ENCODE measurements at regions not wholly inside any gene's neighbourhood (a gene's known extent, or its start where the extent isn't known, plus 50 kb on each side); places are given as distances from the start of the nearest gene placed in this dataset.
A peak's percentile ranks its signal among the peaks of the same experiment; 100 is the strongest.

DNA sequence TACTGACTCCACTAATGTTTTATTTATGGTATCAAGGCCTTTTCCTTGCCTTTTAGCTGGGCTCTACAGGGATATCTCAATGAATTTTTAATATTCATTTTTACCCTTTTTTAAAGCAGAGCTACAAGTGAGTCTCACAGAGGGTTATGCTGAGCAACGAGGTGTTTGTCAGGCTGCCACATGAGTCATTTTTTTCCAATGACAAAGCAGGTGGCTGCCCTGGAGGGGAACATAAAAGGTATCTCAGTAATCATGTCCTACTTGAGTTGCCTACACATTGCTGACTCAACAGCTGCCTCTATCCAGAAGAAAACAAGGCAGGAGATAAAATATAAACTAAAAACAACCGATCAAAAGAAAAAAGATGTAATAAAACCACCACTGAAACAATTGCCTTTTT lies 1004.9 kb upstream of the POT1 start:
- H3K9me3 ChIP-seq (ENCODE audit: low read depth) = no peaks in the 10 kb centered on the region
- H3K4me1 ChIP-seq = no peaks in the 10 kb centered on the region
- H3K79me2 ChIP-seq (ENCODE audit: low read depth) = no peaks in the 10 kb centered on the region
- no peaks in the 10 kb centered on the region for H3K27me3 ChIP-seq
- H3K27ac Mint-ChIP-seq = no peak overlapping the region
- no peaks in the 10 kb centered on the region for H3K36me3 Mint-ChIP-seq
- no peaks in the 10 kb centered on the region for H3K36me3 ChIP-seq
- H4K20me1 ChIP-seq (ENCODE audit: low read depth) = no peaks in the 10 kb centered on the region
- no peaks in the 10 kb centered on the region for H3F3A ChIP-seq (ENCODE audit: low read depth)
- H3K9me3 Mint-ChIP-seq = peaks cover 8% of the 10 kb centered on the region
- H3K9ac ChIP-seq = no peak overlapping the region
- TF ChIP-seq, protein P1, sequence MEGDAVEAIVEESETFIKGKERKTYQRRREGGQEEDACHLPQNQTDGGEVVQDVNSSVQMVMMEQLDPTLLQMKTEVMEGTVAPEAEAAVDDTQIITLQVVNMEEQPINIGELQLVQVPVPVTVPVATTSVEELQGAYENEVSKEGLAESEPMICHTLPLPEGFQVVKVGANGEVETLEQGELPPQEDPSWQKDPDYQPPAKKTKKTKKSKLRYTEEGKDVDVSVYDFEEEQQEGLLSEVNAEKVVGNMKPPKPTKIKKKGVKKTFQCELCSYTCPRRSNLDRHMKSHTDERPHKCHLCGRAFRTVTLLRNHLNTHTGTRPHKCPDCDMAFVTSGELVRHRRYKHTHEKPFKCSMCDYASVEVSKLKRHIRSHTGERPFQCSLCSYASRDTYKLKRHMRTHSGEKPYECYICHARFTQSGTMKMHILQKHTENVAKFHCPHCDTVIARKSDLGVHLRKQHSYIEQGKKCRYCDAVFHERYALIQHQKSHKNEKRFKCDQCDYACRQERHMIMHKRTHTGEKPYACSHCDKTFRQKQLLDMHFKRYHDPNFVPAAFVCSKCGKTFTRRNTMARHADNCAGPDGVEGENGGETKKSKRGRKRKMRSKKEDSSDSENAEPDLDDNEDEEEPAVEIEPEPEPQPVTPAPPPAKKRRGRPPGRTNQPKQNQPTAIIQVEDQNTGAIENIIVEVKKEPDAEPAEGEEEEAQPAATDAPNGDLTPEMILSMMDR (IDR thresholded peaks at IDR 0.05) = no peak
- no peak for TF ChIP-seq EZH2 (IDR thresholded peaks at IDR 0.05)
- no peak for TF ChIP-seq EZH2phosphoT487 (IDR thresholded peaks at IDR 0.05)
- no peak for DNase-seq (ENCODE audit: low spot score)
- H3K4me1 Mint-ChIP-seq = no peaks in the 10 kb centered on the region
- no peak overlapping the region for H3K4me3 ChIP-seq
- H3K4me2 ChIP-seq = no peak overlapping the region
- H3K27me3 Mint-ChIP-seq (ENCODE audit: insufficient read depth, low read depth) = peaks cover 5% of the 10 kb centered on the region
- no peak overlapping the region for H2AFZ ChIP-seq (replicated peaks)
- no peak overlapping the region for H3K4me3 Mint-ChIP-seq
- H3K27ac ChIP-seq = no peak overlapping the region

DNA sequence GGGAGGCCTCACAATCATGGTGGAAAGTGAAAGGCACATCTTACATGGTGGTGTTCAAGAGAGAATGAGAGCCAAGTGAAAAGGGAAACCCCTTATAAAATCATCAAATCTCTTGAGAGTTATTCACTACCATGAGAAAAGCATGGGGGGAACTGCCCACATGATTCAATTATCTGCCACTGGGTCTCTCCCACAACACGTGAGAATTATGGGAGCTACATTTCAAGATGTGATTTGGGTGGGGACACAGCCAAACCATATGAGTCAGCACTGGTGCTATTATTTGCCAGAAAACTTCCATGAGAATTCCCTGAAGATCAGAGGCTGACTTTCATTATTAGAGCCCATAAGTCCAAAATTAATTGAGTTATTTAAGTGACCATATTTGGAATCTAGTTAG lies 1001.2 kb upstream of the POT1 start:
- no peaks in the 10 kb centered on the region for H3K36me3 Mint-ChIP-seq
- H3F3A ChIP-seq (ENCODE audit: low read depth) = no peaks in the 10 kb centered on the region
- no peaks in the 10 kb centered on the region for H3K27me3 ChIP-seq
- H3K79me2 ChIP-seq (ENCODE audit: low read depth) = no peaks in the 10 kb centered on the region
- no peak overlapping the region for H3K9ac ChIP-seq
- H3K4me2 ChIP-seq = no peak overlapping the region
- TF ChIP-seq, protein P1 (IDR thresholded peaks at IDR 0.05) = no peak
- TF ChIP-seq EZH2phosphoT487 (IDR thresholded peaks at IDR 0.05) (no peak), EZH2 (IDR thresholded peaks at IDR 0.05) (no peak)
- H3K4me3 ChIP-seq = no peak overlapping the region
- peaks cover 30% of the 10 kb centered on the region for H3K4me1 Mint-ChIP-seq
- H3K27ac Mint-ChIP-seq = no peak overlapping the region
- peaks cover 21% of the 10 kb centered on the region for H3K4me1 ChIP-seq
- no peaks in the 10 kb centered on the region for H4K20me1 ChIP-seq (ENCODE audit: low read depth)
- peaks cover 3% of the 10 kb centered on the region for H3K9me3 Mint-ChIP-seq
- no peaks in the 10 kb centered on the region for H3K27me3 Mint-ChIP-seq (ENCODE audit: insufficient read depth, low read depth)
- H3K4me3 Mint-ChIP-seq = no peak overlapping the region
- no peak for DNase-seq (ENCODE audit: low spot score)
- no peak overlapping the region for H3K27ac ChIP-seq
- H2AFZ ChIP-seq (replicated peaks) = no peak overlapping the region
- H3K36me3 ChIP-seq = no peaks in the 10 kb centered on the region
- no peaks in the 10 kb centered on the region for H3K9me3 ChIP-seq (ENCODE audit: low read depth)

DNA sequence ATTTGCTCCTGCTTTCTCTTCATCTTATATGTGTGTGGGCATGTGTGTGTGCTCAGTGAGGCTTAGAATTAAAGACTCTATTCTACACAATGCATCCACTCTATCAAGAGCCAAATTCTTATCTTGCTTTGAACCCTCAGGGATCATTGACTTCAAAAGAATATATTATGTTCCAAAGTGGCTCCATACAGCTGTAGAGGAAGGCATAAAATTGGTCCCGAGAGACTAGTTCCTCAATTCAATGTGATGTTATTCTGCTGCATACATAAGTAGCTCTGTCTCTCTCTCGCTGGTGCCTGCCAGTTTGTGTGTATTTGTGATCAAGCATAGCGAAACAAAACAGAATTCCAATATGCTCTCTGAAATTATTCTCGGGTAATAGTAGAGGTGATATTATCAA lies 997.9 kb upstream of the POT1 start:
- TF ChIP-seq EZH2phosphoT487 (IDR thresholded peaks at IDR 0.05) (no peak), EZH2 (IDR thresholded peaks at IDR 0.05) (no peak)
- TF ChIP-seq, protein P1 (IDR thresholded peaks at IDR 0.05) = no peak
- H3K36me3 Mint-ChIP-seq = no peaks in the 10 kb centered on the region
- H3K4me1 Mint-ChIP-seq = peaks cover 44% of the 10 kb centered on the region
- peaks cover 2% of the 10 kb centered on the region for H3K9me3 Mint-ChIP-seq
- Histone ChIP-seq H3K4me3 (no peak overlapping the region), H3K27ac (no peak overlapping the region), H2AFZ (replicated peaks) (no peak overlapping the region), H3F3A (ENCODE audit: low read depth) (no peaks in the 10 kb centered on the region), H3K36me3 (no peaks in the 10 kb centered on the region), H3K79me2 (ENCODE audit: low read depth) (no peaks in the 10 kb centered on the region), H4K20me1 (ENCODE audit: low read depth) (no peaks in the 10 kb centered on the region), H3K27me3 (no peaks in the 10 kb centered on the region), H3K9ac (no peak overlapping the region), H3K4me1 (peaks cover 34% of the 10 kb centered on the region), H3K4me2 (peak overlapping the region; percentile 31), H3K9me3 (ENCODE audit: low read depth) (no peaks in the 10 kb centered on the region)
- no peak overlapping the region for H3K27ac Mint-ChIP-seq
- H3K27me3 Mint-ChIP-seq (ENCODE audit: insufficient read depth, low read depth) = peaks cover 4% of the 10 kb centered on the region
- DNase-seq (ENCODE audit: low spot score) = peak; percentile 9
- H3K4me3 Mint-ChIP-seq = peak overlapping the region; percentile 64
